ENCODE measurements at regions not wholly inside any gene's neighbourhood (a gene's known extent, or its start where the extent isn't known, plus 50 kb on each side); places are given as distances from the start of the nearest gene placed in this dataset.
"Not testable (repeated sequence)": the region's sequence is repeated elsewhere in the genome, so short reads cannot be mapped to it uniquely, and the experiment has no call there.

DNA sequence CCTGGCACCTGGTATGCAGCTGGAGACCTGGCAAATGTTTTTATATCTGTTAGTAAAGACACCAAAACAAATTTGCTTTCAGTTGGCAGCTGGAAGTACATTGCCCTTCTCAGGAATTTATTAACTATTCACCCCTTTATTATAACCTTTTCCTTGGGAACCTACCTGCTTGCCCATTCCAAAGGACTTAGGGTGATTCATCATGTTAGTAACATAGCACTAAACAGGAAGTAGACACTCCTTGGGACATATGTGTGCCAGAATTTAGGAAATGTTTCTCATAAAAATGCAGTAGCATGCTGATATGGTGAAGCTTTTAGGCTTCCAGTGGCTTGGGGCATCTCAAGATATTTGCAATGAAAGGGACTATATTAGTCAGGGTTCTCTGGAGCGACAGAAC, 184.2 kb downstream of the DMAC1 start:
- no peak for DNase-seq

DNA sequence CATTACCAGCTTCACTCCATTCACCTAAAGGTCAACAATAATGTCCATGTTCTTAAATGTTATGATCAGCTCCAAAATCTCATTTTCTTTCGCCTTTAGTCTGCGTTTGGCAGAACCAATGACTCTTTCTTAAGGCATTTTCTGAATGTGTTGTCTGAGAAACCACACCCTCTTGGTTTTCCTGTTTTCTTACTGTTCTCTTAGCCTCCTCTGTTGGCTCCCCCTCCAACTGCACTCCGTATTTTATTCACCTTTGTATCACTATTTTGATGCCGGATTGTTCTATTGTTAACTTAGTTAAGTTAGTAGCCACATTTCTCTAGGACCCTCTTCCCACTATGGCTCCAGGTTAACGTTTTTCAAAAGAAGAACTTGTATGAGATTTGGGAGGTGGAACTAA, 185.6 kb downstream of the DMAC1 start:
- no peak for DNase-seq

DNA sequence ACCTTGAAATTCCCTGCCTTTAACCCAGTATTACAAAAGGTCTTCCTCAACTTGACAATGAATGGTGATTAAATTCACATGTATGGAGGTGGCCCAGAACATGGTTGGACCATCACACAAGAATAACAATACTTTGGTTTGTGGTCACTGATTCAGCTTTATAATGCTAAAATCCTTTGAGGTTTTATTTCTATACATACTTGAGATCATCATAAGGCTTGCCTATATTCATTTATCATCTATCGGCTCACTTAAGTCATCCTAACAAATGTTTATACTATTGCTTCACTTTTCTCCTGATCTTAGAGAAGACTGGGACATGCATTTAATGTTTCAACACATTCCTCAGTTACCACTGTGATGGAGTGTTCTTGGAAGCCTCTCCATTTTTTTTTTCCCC, 191.3 kb downstream of the DMAC1 start:
- DNase-seq: no peak

DNA sequence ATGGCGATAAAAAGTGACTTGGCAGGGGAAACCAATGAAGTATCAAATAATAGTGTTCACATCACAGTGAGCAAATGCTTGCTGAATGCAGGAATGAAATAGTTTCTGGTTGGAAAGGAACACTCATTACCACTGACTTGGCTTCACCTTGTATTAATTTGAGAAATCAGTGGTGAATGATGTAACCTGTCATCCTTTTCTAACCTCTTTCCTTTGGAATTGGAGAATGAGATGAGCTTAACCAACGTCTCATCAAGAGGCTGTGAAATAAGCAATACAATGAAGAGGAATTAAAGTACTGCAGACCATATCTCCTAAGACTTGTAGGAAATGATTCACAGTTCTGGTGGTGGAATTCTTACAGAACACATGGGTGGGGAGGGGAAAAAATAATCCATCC, 192.2 kb downstream of the DMAC1 start:
- no peak for DNase-seq

DNA sequence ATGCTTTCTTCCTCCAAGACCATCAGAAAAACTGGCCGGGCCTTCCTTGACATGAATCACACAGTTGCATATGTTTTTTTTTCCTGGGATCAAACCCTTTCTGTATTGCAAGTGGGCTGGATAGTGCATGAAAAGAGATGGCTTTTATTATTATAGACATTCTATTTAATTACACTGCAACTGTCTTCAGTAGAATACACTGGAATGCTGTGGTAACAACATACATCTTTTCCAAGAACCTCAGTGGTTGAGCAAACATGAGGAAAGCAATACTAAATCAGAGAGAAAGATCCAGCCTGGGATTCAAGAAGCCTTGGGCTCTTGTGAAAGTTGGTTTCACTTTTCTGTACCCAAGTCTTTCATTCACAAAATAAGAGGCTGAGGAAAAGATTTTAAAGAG, 193.0 kb downstream of the DMAC1 start:
- DNase-seq: no peak

DNA sequence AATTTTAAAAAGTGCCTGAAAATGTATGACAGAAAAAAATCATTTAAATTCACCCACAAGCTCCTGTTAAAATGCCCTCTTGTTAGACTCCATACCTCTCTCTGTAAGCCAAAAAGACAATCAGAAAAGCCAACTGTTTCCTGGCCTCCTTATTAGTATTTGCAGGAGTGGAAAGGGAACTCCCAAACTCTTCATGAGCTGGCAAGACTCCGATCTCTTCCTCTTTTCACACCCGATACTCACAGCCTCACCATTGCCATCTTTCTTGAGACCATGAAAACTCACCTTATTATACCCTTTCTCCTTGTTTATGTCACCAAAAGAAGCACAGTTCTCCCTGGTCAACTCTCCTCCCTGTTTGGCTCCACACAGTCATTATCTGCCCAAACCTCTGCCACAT, 197.8 kb downstream of the DMAC1 start:
- no peak for DNase-seq

DNA sequence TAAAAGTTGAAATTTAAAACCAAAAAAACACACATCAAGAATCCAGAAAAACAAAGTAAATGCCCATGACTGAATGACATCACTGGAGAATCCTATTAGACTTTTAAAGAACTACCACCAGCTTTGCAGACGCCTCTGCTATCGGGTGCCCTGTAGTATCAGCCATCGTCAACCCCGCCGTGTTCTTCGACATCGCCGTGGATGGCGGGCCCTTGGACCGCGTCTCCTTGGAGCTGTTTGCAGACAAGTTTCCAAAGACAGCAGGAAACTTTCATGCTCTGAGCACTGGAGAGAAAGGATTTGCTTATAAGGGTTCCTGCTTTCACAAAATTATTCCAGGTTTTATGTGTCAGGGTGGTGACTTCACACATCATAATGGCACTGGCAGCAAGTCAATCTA, 201.9 kb downstream of the DMAC1 start:
- DNase-seq: no peak

DNA sequence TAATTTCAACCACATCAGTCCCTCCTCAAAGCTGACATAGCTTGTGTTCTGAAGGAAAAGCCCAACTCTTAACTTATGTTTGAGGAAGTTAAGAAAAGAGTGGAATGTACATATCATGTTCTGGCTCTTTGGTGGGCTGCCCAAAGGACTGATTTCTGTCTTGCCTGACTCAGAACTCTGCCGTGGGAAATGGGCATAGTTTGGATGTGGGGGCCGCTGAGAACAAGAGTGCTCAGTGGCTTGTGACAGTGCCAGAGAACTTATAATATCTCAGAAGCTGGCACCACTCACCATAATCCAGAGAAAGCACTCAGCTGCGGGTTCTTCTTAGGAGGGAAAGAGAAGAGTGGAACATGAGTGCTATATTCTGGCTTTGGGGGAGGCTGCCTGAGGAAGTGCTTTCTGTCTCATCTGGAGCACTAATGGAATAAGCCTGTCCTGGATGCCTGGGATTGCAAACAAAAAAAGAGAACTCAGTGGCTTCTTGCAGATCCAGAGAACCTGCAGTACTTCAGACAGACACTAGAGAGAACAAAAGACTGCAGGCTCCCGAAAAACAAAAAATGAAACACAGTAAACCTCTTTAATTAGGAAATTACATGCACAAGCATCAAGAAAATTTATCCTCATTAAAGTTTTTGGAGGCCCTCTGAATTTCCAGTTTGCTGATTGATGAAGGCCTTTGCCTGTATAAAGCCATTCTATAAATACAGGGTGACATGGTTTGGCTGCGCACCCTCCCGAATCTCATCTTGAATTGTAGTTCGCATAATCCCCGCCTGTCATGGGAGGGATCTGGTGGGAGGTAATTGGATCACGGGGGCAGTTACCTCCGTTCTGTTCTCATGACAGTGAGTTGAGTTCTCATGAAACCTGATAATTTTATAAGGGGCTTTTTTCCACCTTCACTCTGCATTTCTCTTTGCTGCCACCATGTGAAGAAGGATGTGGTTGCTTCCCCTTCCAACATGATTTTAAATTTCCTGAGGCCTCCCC, 207.0 kb downstream of the DMAC1 start:
- no peak for DNase-seq

DNA sequence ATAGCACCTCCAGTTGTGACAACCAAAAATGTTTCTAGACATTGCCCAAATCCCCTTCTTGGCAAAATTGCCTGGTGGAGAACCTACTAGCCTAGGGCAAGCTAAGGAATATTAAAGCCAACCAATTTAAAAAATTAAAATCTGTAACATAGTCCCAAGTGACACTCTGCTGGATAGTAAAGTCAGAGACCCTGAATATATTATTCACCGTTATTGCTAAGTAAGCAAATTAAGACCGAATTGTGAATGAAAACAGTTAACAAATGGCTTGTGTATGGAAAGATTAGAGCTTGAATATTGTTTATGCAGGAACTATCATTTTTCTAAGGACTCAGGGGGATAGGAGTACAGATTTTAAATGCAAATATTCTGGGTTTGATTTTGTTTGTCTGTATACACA, 208.1 kb downstream of the DMAC1 start:
- DNase-seq: no peak

DNA sequence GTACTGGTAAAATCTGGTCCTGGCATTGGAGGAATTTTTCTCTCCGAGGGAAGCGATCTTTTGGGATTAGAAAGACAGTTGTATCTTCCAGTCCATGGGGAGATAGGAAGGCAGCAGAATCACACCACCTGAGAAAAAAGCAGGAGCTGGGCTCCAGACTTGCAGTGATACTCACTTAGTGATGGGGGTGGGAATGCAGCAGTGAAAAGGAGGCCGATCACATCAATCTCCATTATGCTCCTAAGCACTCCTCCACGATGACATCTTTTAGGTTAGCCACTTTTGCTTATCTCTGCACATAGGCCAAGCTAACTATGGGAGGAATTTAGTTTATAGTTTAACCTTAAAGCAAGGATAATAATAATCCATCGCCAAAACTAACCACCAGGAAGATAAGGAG, 219.0 kb downstream of the DMAC1 start:
- DNase-seq: no peak

DNA sequence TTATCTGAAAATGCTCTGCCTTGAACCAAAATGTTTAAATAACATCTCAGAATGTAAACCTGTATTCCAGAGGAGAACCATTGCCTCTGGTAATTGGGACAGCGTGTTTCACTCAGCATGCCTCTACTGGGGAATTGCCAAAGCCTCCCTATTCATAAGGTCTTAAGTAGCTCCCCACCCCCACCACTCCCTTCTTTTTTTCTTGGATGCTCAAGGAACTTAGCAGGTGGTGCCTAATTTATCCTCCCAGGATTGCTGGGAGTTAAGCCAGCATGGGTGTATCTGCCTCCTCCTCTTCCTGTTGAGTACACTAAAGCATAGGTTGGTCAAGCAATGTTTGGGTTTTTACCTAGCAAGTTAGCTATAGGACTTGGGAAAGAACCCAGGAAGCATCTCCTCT, 220.2 kb downstream of the DMAC1 start:
- DNase-seq: no peak

DNA sequence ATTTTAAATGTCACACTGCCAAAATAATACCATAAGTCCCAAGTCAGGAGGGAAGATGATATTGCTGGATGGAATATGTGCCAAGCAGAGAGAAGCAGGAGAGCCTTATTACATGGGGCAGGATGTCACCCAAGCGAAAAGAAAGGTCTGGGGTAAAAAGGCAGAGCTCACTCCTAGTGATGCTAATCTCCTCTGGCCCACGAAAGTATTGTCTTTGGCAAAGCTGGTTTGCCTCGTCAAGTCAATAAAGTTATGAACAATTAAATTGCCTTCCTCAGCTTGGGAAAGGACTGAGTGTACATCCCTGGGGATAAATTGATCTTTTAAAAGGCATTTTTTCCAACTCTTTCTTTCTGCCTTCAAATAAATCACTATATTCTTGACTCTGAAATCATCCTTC, 220.6 kb downstream of the DMAC1 start:
- no peak for DNase-seq

DNA sequence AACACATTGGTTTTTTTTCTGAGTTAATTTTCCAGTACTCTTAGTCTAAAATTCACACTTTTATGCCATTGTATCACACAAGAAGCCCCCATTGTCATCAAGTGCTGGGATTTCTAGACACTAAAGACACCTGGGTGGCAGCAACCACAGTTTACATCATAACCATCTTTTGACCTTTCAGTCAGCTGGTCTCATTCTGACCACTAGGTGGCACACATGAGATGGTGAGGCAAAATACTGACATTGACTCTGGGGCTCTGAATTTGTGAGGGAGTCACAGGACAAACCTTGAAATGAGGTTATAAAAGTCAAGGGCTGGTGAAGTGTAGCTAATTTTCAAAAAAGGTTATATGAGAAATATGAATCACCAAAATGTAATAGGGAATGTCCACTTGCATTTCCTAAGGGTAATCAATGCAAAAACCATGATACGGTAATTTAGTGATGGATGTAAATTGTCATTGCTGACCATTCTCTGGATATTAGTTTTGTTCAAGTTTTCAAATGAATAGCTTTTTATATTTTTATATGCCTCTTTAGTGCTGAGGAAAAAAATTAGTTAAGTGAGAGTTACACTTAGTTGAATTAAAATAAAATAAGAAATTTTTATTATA, 229.4 kb downstream of the DMAC1 start:
- peak; percentile 27 to 52 for DNase-seq

DNA sequence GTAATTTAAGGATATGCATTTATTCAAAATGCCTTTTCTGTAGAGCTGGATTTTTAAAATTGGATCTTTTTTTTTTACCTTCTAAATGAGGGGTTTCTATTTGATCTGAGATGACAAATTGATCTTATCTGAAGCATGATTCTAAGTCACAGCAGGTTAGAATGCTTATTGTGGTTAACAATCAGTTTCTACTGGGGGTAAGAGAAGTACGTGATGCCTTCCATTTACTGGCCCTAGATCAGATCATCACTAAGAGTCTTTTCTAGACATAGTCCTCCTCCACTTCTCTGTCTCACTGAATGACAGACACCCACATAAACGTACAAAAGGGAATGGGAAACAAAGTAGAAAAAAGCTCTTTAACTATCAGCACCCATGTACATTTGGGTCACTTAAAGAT, 231.9 kb downstream of the DMAC1 start:
- DNase-seq: no peak

DNA sequence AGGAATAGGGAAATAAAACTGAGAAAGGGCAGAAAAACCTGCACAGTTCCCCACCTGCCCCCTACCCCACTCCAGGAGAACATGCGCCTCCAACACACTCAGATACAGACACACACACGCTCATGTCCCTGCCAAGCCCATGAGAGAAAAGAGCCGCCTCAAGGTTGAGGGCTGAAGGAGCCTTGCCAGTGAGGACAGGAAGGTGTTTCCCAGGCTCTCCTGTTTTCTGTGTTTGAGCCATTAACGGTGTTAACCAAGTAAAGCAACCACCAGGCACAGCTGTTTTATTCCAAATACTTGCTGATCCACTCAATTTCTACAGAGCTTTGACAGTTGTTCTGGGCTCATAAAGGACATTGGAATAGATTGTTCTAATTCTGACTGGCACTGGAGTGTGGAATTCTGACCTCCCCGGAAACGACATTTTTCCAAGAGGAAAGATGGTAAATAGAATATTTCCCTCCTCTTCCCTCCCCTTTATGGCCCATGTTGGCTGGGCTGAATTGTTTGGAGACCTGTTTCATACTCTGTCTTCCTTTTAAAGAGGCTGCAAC, 238.0 kb downstream of the DMAC1 start:
- no peak for DNase-seq

DNA sequence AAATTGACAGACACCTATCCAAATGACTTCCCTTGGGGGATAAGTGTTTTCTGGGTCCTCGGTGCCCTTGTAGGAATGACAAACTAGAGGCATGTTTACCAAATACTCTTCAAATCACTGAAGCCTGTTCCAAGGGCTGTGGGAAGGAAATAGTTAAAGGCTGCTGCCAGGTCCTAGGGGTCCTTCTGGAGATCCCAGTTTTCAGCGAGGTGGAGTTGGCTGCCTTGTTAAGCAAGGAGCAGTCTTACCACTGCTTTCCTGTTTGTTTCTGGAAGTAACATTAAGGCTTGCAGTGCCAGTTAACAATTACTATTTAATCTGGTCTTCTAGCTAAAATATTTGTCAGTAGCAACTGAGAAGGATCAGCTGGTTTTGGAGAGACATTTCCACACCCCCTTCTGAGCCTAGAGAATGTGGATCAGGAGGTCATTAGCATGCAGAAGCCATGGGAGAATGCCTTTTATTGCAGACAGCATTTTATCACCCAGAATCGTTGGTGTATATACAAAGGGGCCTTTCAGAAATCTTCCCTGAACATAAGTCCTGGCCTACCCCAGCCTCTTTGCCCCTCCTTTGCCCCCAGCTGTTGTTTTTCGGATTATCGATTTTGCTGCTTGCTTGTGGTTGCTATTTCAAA, 238.8 kb downstream of the DMAC1 start:
- no peak for DNase-seq

DNA sequence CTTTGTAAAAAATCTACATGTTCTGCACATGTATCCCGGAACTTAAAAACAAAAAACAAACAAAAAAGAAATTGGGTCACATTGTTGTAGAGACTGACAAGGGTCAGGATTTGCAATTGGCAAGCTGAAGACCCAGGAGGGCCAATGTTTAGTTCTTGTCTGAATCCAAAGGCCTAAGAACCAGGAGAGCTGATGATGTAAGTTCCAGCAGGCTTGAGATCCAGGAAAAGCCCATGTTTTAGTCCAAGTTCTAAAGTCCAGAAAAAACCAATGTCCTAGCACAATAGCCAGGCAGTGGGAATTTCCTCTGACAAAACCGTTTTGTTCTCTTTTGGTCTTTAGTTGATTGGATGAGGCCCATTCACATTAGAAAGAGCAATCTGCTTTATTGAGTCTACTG, 244.9 kb downstream of the DMAC1 start:
- DNase-seq: no peak

DNA sequence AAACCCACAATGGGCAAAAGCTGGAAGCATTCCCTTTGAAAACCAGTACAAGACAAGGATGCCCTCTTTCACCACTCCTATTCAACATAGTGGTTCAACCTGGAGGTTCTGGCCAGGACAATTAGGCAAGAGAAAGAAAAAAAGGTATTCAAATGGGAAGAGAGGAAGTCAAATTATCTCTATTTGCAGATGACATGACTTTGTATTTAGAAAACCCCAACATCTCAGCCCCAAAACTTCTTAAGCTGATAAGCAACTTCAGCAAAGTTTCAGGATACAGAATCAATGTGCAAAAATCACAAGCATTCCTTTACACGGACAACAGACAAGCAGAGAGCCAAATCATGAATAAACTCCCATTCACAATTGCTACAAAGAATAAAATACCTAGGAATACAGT, 246.9 kb downstream of the DMAC1 start:
- not testable (repeated sequence) for DNase-seq

DNA sequence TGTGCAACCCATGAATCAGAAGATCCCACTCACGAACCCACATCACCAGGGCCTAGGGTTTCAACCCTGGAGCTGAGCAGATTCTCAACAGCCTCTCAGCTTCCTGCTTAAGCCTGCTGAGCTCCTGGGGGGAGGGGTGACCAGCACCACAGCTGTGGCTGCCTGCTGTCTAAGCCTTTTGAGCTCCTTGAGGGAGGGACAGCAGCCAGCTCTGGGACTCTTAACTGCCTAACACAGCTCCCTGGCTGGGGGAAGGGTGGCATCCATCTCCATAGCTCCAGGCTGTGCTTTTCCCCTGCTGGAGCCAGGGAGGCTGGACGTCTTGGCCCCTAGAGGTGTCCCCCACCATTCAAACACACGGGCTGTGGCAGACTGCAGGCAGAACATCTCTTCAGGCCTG, 250.3 kb downstream of the DMAC1 start:
- peak in 1 of 2 experiments; percentile 47 for DNase-seq

DNA sequence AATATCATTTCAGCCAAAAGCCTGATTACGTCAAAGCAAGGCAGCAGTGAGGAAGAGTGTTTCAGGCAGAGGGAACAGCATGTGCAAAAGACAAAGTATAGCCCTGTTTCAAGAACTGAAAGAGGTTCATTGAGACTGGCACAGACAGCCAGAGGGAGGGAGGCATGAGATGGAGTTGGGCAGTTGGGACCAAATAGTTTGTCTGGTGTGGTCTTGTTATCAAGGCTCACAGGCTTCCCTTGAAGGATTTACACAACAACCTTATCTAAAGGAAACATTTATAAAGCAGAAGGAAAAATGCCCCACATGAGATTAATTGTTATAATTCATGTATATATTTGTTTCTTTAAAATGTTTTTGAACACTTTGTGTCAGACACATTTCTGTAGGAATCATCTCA, 253.3 kb downstream of the DMAC1 start:
- DNase-seq: no peak

DNA sequence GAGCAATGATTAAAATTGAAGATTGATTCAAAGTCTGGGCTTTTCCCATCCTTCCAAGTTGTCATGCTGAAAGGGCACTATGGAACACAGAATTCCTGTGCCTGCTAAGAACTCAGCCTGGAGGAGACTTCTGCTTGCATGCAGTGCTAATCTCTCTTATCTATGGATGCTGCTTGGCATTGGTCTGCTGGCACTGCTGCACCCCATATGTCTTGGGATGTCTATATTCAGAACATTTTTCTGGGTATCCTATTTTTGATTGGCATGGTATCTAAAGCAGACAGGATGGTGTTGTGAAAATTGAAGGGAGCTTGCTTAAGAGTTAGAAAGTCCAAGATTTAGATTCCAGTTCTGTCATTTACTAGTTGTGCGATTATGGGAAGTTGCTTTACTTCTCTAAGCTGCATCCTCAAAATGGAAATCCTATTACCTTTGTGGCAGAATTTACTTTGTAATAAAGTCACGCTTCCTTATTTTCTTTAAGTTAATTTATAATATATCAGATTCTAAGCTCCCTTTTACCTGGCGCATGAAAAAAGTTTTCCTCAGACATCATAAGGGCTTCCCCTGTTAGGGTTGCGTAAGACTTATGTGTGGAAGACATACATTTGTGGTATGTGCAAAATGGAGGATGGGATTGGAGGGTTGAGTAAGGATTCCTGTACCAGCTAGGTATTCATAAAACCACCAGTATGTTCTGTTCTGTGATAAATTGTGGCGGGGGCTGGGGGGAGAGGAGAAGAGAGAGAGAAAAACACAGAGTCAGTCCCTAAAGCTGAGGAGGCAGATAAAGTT, 254.0 kb downstream of the DMAC1 start:
- no peak for DNase-seq

DNA sequence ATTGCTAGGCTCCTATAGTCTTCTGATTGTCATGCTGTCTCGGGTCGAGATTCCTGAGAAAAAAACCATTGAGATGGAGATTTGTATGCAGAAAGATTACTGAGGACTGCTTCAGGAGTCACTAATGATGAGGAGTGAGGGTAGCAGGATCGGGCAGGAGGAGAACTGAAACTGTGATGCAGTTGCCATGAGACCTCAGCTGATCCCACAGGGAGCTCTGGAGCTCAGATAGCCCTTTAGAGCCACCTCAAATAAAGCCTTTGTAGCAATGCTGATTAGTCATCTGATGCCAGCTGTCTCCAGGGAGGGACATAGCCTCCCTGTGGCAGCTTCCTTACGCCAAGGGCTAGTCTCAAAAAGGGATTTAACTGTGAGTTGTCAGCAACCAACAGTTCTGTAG, 256.9 kb downstream of the DMAC1 start:
- DNase-seq: no peak

DNA sequence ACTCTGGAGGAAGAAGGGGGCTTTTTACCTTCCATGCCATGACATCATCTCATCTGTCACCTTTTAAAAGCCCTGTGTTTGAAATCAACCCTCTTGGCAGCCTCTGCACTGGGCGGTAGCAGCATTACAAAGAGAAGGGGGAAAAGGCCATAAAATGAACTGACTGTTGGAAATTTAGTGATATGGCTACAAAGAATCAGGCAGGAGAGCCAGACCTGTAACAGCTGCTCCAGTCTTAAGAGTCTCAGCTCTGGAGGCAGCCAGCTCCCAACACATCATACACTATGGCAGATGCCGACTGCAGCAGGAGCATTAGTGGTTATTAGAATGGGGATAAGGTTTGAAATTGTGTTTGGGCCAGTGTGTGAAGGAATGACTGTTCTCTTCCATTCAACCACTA, 257.5 kb downstream of the DMAC1 start:
- DNase-seq: no peak
